ENCODE measurements at regions not wholly inside any gene's neighbourhood (a gene's known extent, or its start where the extent isn't known, plus 50 kb on each side); places are given as distances from the start of the nearest gene placed in this dataset.

GRCh38 chr3:153704115-153704514 is 417.1 kb upstream of the ARHGEF26 start:
- peak; percentile 29 for DNase-seq (ENCODE audit: low spot score)
- Histone ChIP-seq H3K9me3 (ENCODE audit: low read length) (no peaks in the 10 kb centered on the region), H3K9me2 (ENCODE audit: insufficient read depth, low read length) (no peaks in the 10 kb centered on the region), H3K4me3 (ENCODE audit: low read depth, low read length, poor library complexity, severe bottlenecking) (no peak overlapping the region), H3K27ac (ENCODE audit: low read depth, low read length, poor library complexity, severe bottlenecking) (no peak overlapping the region), H2AFZ (ENCODE audit: low read length) (no peak overlapping the region), H4K20me1 (ENCODE audit: insufficient read depth, low read length) (no peaks in the 10 kb centered on the region), H3K4me2 (ENCODE audit: low read length) (no peak overlapping the region), H3K36me3 (ENCODE audit: insufficient read depth, low read length) (no peaks in the 10 kb centered on the region), H3K79me2 (ENCODE audit: insufficient read depth, low read depth, low read length) (no peaks in the 10 kb centered on the region), H3K4me1 (ENCODE audit: insufficient read depth, low read length, poor library complexity, severe bottlenecking) (peaks cover 5% of the 10 kb centered on the region)
- intact Hi-C loops (cut with micrococcal nuclease; ENCODE audit: unreplicated experiment), result loop anchor here (1.0 kb wide), 1 partner anchor 65 kb away; no protein-coding TSS in a partner anchor
- CTCF ChIA-PET (ENCODE audit: unreplicated experiment), result no interaction called here
- TF ChIP-seq CTCF (conservative IDR thresholded peaks at IDR 0.05; ENCODE audit: low read length) (peak; percentile 38; the same call in 1 of the 2 replicates), EZH2phosphoT487 (IDR thresholded peaks at IDR 0.05; ENCODE audit: borderline replicate concordance, low read depth, low read length) (no peak)
- BruUV-seq (replicated peaks), result no TSS peak
- POLR2A ChIA-PET, result no interaction called here

GRCh38 chr3:153706706-153707105 is 414.5 kb upstream of the ARHGEF26 start:
- peaks cover 6% of the 10 kb centered on the region; the same call in 1 of the 2 replicates for H3K36me3 ChIP-seq (ENCODE audit: insufficient read depth, low read length)
- no peak overlapping the region for H2AFZ ChIP-seq (ENCODE audit: low read length)
- intact Hi-C loops (cut with micrococcal nuclease; ENCODE audit: unreplicated experiment), result no loop called here
- no TSS peak for BruUV-seq (replicated peaks)
- TF ChIP-seq EZH2phosphoT487 (IDR thresholded peaks at IDR 0.05; ENCODE audit: borderline replicate concordance, low read depth, low read length), result no peak
- no peak overlapping the region for H3K27ac ChIP-seq (ENCODE audit: low read depth, low read length, poor library complexity, severe bottlenecking)
- peaks cover 5% of the 10 kb centered on the region for H3K4me1 ChIP-seq (ENCODE audit: insufficient read depth, low read length, poor library complexity, severe bottlenecking)
- H3K9me3 ChIP-seq (ENCODE audit: low read length), result peaks cover 16% of the 10 kb centered on the region; the same call in 1 of the 2 replicates
- DNase-seq (ENCODE audit: low spot score), result no peak
- H3K9me2 ChIP-seq (ENCODE audit: insufficient read depth, low read length), result no peaks in the 10 kb centered on the region
- no peak overlapping the region for H3K4me2 ChIP-seq (ENCODE audit: low read length)
- no peaks in the 10 kb centered on the region for H3K79me2 ChIP-seq (ENCODE audit: insufficient read depth, low read depth, low read length)
- no peaks in the 10 kb centered on the region for H4K20me1 ChIP-seq (ENCODE audit: insufficient read depth, low read length)
- POLR2A ChIA-PET, result interaction anchor here (0.7 kb wide), 1 partner anchor 9 kb away, joined by 3 read pairs; no protein-coding TSS in a partner anchor
- H3K4me3 ChIP-seq (ENCODE audit: low read depth, low read length, poor library complexity, severe bottlenecking), result no peak overlapping the region
- CTCF ChIA-PET (ENCODE audit: unreplicated experiment), result no interaction called here

- H3K27ac ChIP-seq (ENCODE audit: low read depth, low read length, poor library complexity, severe bottlenecking), result no peak overlapping the region
- no peak for TF ChIP-seq EZH2phosphoT487 (IDR thresholded peaks at IDR 0.05; ENCODE audit: borderline replicate concordance, low read depth, low read length)
- TF ChIP-seq CTCF (conservative IDR thresholded peaks at IDR 0.05; ENCODE audit: low read length), result no peak
- BruUV-seq (replicated peaks), result no TSS peak
- no peak overlapping the region for H3K4me3 ChIP-seq (ENCODE audit: low read depth, low read length, poor library complexity, severe bottlenecking)
- no peaks in the 10 kb centered on the region for H3K79me2 ChIP-seq (ENCODE audit: insufficient read depth, low read depth, low read length)
- no peak for DNase-seq (ENCODE audit: low spot score)
- H3K4me1 ChIP-seq (ENCODE audit: insufficient read depth, low read length, poor library complexity, severe bottlenecking), result peaks cover 30% of the 10 kb centered on the region
- peaks cover 29% of the 10 kb centered on the region; the same call in 1 of the 2 replicates for H3K9me3 ChIP-seq (ENCODE audit: low read length)
- ChIA-PET POLR2A (interaction anchor here (0.7 to 1.6 kb wide), 5 partner anchors 13 to 39 kb away, joined by 3 to 5 read pairs (median 3); no protein-coding TSS in a partner anchor), CTCF (ENCODE audit: unreplicated experiment) (no interaction called here)
- peak overlapping the region; percentile 53 for H3K4me2 ChIP-seq (ENCODE audit: low read length)
- no peaks in the 10 kb centered on the region for H4K20me1 ChIP-seq (ENCODE audit: insufficient read depth, low read length)
- no peak overlapping the region for H2AFZ ChIP-seq (ENCODE audit: low read length)
- no peaks in the 10 kb centered on the region for H3K9me2 ChIP-seq (ENCODE audit: insufficient read depth, low read length)
- peaks cover 20% of the 10 kb centered on the region for H3K36me3 ChIP-seq (ENCODE audit: insufficient read depth, low read length)
- intact Hi-C loops (cut with micrococcal nuclease; ENCODE audit: unreplicated experiment), result loop anchor here (2.0 kb wide), 1 partner anchor 51 kb away; no protein-coding TSS in a partner anchor
These were observed 407.2 kb upstream of the ARHGEF26 start for GRCh38 chr3:153714016-153714415.
